Mucosa of descending colon (tissue), 3 donors: ENCODE measurements at regions not wholly inside any gene's neighbourhood (a gene's known extent, or its start where the extent isn't known, plus 50 kb on each side); places are given as distances from the start of the nearest gene placed in this dataset.
A peak's percentile ranks its signal among the peaks of the same experiment; 100 is the strongest.

Experiments used
- ATAC-seq: fragments of 200-7000 bp; cut with Tn5 transposase; one replicate; pipeline ENCODE4 v1.9.1; 2020; ENCODE audit warnings: mild to moderate bottlenecking, moderate library complexity
- DNase-seq, 3 donors: peaks; one replicate each; pipeline ENCODE4 v3.0.0-alpha.2; 2020
- H3K36me3 ChIP-seq: fragments of 200-600 bp; one replicate; pipeline ENCODE4 v1.8.0; 2021; ENCODE audit warnings: low read depth, mild to moderate bottlenecking
- H3K4me1 ChIP-seq: fragments of 200-600 bp; one replicate; pipeline ENCODE4 v1.8.0; 2021; ENCODE audit warnings: low read depth, mild to moderate bottlenecking
- H3K4me3 ChIP-seq: fragments of 200-600 bp; one replicate; pipeline ENCODE4 v1.8.0; 2021; ENCODE audit warnings: mild to moderate bottlenecking
- H3K9me3 ChIP-seq: fragments of 200-600 bp; one replicate; pipeline ENCODE4 v1.8.0; 2021; ENCODE audit warnings: mild to moderate bottlenecking
- CTCF ChIP-seq: fragments of 200-600 bp; IDR thresholded peaks from one replicate; pipeline ENCODE4 v1.8.0; 2022; ENCODE audit warnings: antibody characterized with exemption, mild to moderate bottlenecking
- intact Hi-C, 2 donors: fragments of 100-400 bp; cut with DNase I in 1 of 2; cut with micrococcal nuclease in 1 of 2; formaldehyde crosslinking; loops; one replicate each; pipeline versions ENCODE4 v1.11.0 to v1.11.1; 2022; cut with DNase I, micrococcal nuclease
- donor health status: DM: no; HTN: no; CAD: no; lungs with moderate emphysema.
- donor health status: DM: no; HTN: no; CAD: no.
- donor health status: DM: no; HTN: yes; CAD: no.

- Histone ChIP-seq H3K36me3 (no peaks in the 10 kb centered on the region), H3K4me1 (no peaks in the 10 kb centered on the region), H3K4me3 (no peak overlapping the region), H3K9me3 (no peaks in the 10 kb centered on the region)
- no peak for TF ChIP-seq CTCF
- DNase-seq (no peak), ATAC-seq (peak; percentile 62)
- intact Hi-C loops, result no loop called here
Observed at GRCh38 chr4:108292229-108292628, 123.5 kb upstream of the LEF1 start.

- DNase-seq (no peak), ATAC-seq (no peak)
- H3K4me1 ChIP-seq, result no peaks in the 10 kb centered on the region
- no peaks in the 10 kb centered on the region for H3K9me3 ChIP-seq
- intact Hi-C loops, result no loop called here
- no peak for TF ChIP-seq CTCF
- H3K4me3 ChIP-seq, result no peak overlapping the region
- H3K36me3 ChIP-seq, result no peaks in the 10 kb centered on the region
Observed at GRCh38 chr4:108291137-108291536, 122.4 kb upstream of the LEF1 start.

DNA sequence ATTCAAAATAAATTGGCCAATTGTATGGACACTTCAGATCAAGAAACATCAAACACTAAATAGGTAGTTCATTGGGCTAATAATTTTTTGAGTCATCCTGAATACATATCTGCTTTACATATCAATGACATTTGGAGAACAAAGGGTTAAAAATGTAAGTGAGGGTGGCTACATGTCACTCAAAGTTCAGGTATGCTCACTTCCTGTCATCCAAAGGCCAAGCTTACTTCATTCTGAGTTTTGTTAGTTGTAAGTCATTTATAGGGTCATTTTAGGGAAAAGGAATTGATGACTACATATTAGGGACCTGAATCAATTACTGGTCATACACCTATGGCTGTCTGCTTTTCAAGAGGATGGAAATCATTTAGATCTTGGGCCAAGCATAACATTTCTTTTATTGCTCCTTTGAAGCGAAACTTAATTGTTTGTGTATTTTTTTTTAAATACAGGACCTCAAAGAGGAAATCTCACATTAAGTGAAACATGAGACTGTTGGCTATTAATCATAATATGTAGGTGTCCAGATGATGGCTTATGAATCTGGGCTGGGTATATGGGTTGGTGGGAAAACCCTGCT lies 119.2 kb upstream of the LEF1 start:
- DNase-seq (no peak), ATAC-seq (no peak)
- no peaks in the 10 kb centered on the region for H3K9me3 ChIP-seq
- H3K4me3 ChIP-seq, result no peak overlapping the region
- no peak for TF ChIP-seq CTCF
- intact Hi-C loops, result no loop called here
- no peaks in the 10 kb centered on the region for H3K4me1 ChIP-seq
- H3K36me3 ChIP-seq, result no peaks in the 10 kb centered on the region

- no peak overlapping the region for H3K4me3 ChIP-seq
- no peaks in the 10 kb centered on the region for H3K36me3 ChIP-seq
- H3K9me3 ChIP-seq, result no peaks in the 10 kb centered on the region
- intact Hi-C loops, result no loop called here
- ATAC-seq, result no peak
- no peak for DNase-seq
- no peak for TF ChIP-seq CTCF
- H3K4me1 ChIP-seq, result no peaks in the 10 kb centered on the region
Observed at GRCh38 chr4:108280072-108280471, 111.3 kb upstream of the LEF1 start.

GRCh38 chr4:108276690-108277089 lies 108.0 kb upstream of the LEF1 start:
- intact Hi-C loops, result no loop called here
- Histone ChIP-seq H3K4me3 (no peak overlapping the region), H3K36me3 (no peaks in the 10 kb centered on the region), H3K9me3 (no peaks in the 10 kb centered on the region), H3K4me1 (no peaks in the 10 kb centered on the region)
- no peak for ATAC-seq
- DNase-seq, result no peak
- TF ChIP-seq CTCF, result no peak

DNA sequence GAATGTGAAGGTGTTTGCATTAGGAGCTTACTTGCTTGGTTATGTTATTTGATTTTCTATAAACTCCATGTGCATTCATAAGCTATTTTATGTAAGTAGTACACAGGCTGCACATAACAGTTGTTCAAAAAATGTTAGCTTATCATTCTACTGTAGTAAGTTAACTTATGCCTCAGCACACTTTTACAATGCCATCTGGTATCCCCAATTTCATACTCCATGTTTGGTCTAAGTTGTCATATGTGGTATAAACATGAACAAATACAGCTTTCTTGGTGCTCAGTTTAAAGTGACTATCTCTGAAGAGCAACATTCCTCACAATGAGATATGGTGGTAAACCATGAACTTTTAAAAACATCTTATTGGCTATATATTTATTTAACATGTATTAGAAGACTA lies 104.3 kb upstream of the LEF1 start:
- no peaks in the 10 kb centered on the region for H3K9me3 ChIP-seq
- intact Hi-C loops, result no loop called here
- no peak overlapping the region for H3K4me3 ChIP-seq
- DNase-seq, result no peak
- no peaks in the 10 kb centered on the region for H3K4me1 ChIP-seq
- TF ChIP-seq CTCF, result no peak
- no peak for ATAC-seq
- no peaks in the 10 kb centered on the region for H3K36me3 ChIP-seq
